ENCODE measurements at regions not wholly inside any gene's neighbourhood (a gene's known extent, or its start where the extent isn't known, plus 50 kb on each side); places are given as distances from the start of the nearest gene placed in this dataset.
"Not testable (repeated sequence)": the region's sequence is repeated elsewhere in the genome, so short reads cannot be mapped to it uniquely, and the experiment has no call there.

GRCh38 chr17:45554479-45554878 lies 64.0 kb upstream of the PLEKHM1 start:
- DNase-seq (ENCODE audit: low read depth, low spot score), result not testable (repeated sequence)

GRCh38 chr17:45558821-45559220 lies 68.3 kb upstream of the PLEKHM1 start:
- DNase-seq (ENCODE audit: low read depth, low spot score), result not testable (repeated sequence)

- DNase-seq (ENCODE audit: low read depth, low spot score), result not testable (repeated sequence)
Measured at GRCh38 chr17:45562868-45563267, 72.3 kb upstream of the PLEKHM1 start.

GRCh38 chr17:45563283-45563682 lies 72.8 kb upstream of the PLEKHM1 start:
- DNase-seq (ENCODE audit: low read depth, low spot score), result not testable (repeated sequence)

GRCh38 chr17:45568275-45568674 lies 77.8 kb upstream of the PLEKHM1 start:
- not testable (repeated sequence) for DNase-seq (ENCODE audit: low read depth, low spot score)

- not testable (repeated sequence) for DNase-seq (ENCODE audit: low read depth, low spot score)
Measured at GRCh38 chr17:45573326-45573725, 82.8 kb upstream of the PLEKHM1 start.

GRCh38 chr17:45573924-45574770 lies 83.6 kb upstream of the PLEKHM1 start:
- DNase-seq (ENCODE audit: low read depth, low spot score), result no peak

GRCh38 chr17:45575126-45575885 lies 84.8 kb upstream of the PLEKHM1 start:
- no peak for DNase-seq (ENCODE audit: low read depth, low spot score)

GRCh38 chr17:45576527-45577307 lies 86.2 kb upstream of the PLEKHM1 start:
- DNase-seq (ENCODE audit: low read depth, low spot score), result not testable (repeated sequence)

GRCh38 chr17:45577571-45578279 lies 87.2 kb upstream of the PLEKHM1 start:
- no peak for DNase-seq (ENCODE audit: low read depth, low spot score)

- DNase-seq (ENCODE audit: low read depth, low spot score), result no peak
Measured at GRCh38 chr17:45578516-45579455, 88.3 kb upstream of the PLEKHM1 start.

GRCh38 chr17:45579529-45580495 lies 89.3 kb upstream of the PLEKHM1 start:
- no peak for DNase-seq (ENCODE audit: low read depth, low spot score)

GRCh38 chr17:45580924-45581323 lies 90.4 kb upstream of the PLEKHM1 start:
- no peak for DNase-seq (ENCODE audit: low read depth, low spot score)

- no peak for DNase-seq (ENCODE audit: low read depth, low spot score)
Measured at GRCh38 chr17:45581860-45582259, 91.3 kb upstream of the PLEKHM1 start.

- DNase-seq (ENCODE audit: low read depth, low spot score), result no peak
Measured at GRCh38 chr17:45584092-45585036, 93.8 kb upstream of the PLEKHM1 start.

- DNase-seq (ENCODE audit: low read depth, low spot score), result not testable (repeated sequence)
Measured at GRCh38 chr17:45585037-45585733, 94.7 kb upstream of the PLEKHM1 start.
